ENCODE measurements at regions not wholly inside any gene's neighbourhood (a gene's known extent, or its start where the extent isn't known, plus 50 kb on each side); places are given as distances from the start of the nearest gene placed in this dataset.

DNA sequence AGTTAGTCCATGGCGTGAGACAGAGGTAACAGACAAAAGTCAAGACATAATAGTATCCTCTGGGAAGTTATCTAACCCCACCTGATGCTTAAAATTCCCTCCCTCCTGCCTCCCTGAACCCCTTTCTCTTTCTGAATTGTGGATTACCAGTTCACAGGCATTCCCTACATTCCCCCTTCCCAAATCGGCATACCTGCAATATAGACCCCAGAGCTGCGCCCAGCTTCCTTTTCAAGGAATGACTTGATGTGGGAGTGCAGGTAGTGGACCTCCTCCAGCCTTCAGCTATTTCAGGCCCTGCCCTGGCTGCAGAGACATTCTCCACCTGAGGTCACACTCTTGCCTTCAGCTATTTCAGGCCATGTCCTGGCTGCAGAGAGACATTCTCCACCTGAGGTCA is 111.1 kb upstream of the KLF7 start (continued):
- TF ChIP-seq REST (IDR thresholded peaks at IDR 0.05; ENCODE audit: low read depth) (no peak), POLR2AphosphoS5 (IDR thresholded peaks at IDR 0.05; ENCODE audit: low read depth, low read length) (no peak), EZH2 (IDR thresholded peaks at IDR 0.05) (no peak)

GRCh38 chr2:207279520-207279919 is 113.8 kb upstream of the KLF7 start:
- H3K9me2 ChIP-seq (ENCODE audit: insufficient read depth): no peaks in the 10 kb centered on the region
- ATAC-seq (no peak), DNase-seq (ENCODE audit: low read depth, low spot score) (no peak)
- RAD21 ChIA-PET (ENCODE audit: low non-redundant PET in 1 of 2, low total read pairs in 2 of 2, uncharacterized antibody in 2 of 2, unreplicated experiment in 2 of 2): no interaction called here
- no peak overlapping the region for H3K4me2 ChIP-seq (ENCODE audit: low read length)
- no peaks in the 10 kb centered on the region for H4K20me1 ChIP-seq (ENCODE audit: insufficient read depth)
- no peaks in the 10 kb centered on the region for H3K9me3 ChIP-seq (ENCODE audit: control insufficient read depth in 1 of 2, insufficient read depth in 1 of 2, low read depth in 1 of 2, low read length in 2 of 2)
- no peak overlapping the region for H3K27ac ChIP-seq (ENCODE audit: low read depth, low read length)
- POLR2A ChIA-PET: no interaction called here
- no peak overlapping the region for H2AFZ ChIP-seq (ENCODE audit: low read depth, low read length, poor library complexity, severe bottlenecking)
- CTCF ChIA-PET: no interaction called here
- H3K79me2 ChIP-seq (ENCODE audit: insufficient read depth, low read length): no peaks in the 10 kb centered on the region
- TF ChIP-seq CTCF (IDR thresholded peaks at IDR 0.05 in 2 of 3, conservative IDR thresholded peaks at IDR 0.05 in 1 of 3; ENCODE audit: borderline replicate concordance in 1 of 3, insufficient read depth in 1 of 3, low read depth in 2 of 3, low read length in 2 of 3) (no peak), ZFX (IDR thresholded peaks at IDR 0.05) (no peak)
- no peaks in the 10 kb centered on the region for H3K27me3 ChIP-seq (ENCODE audit: insufficient read depth, low read length)
- no peaks in the 10 kb centered on the region for H3K4me1 ChIP-seq (ENCODE audit: control insufficient read depth in 1 of 2, insufficient read depth in 2 of 2, low read length in 2 of 2)
- H3K4me3 ChIP-seq (replicated peaks in 1 of 2; ENCODE audit: low read depth in 1 of 2, low read length in 2 of 2): no peak overlapping the region
- intact Hi-C loops (cut with micrococcal nuclease): no loop called here
- no TSS peak for BruUV-seq (replicated peaks)
- H3K9ac ChIP-seq (ENCODE audit: low read length): no peak overlapping the region
- no peaks in the 10 kb centered on the region for H3K36me3 ChIP-seq (ENCODE audit: control insufficient read depth in 1 of 2, insufficient read depth in 2 of 2, low read length in 2 of 2)
